Psoas muscle (tissue), 7 donors: ENCODE measurements at regions not wholly inside any gene's neighbourhood (a gene's known extent, or its start where the extent isn't known, plus 50 kb on each side); places are given as distances from the start of the nearest gene placed in this dataset.

Source experiments
- ATAC-seq, 4 donors: fragments of 200-7000 bp; cut with Tn5 transposase; one replicate each; pipeline ENCODE4 v1.9.1; 2020; ENCODE audit warnings: moderate library complexity in 3 of 4, mild to moderate bottlenecking in 2 of 4
- DNase-seq, 2 donors: peaks; one replicate each; pipeline ENCODE4 v3.0.0-alpha.2; 2020
- H3K27ac ChIP-seq: fragments of 200-600 bp; one replicate; pipeline ENCODE4 v1.8.0; 2022
- H3K27me3 ChIP-seq, 3 donors: fragments of 200-600 bp in 1 of 3; one replicate each; pipeline versions ENCODE4 v1.6.1 to v1.8.0; 2013 to 2022; ENCODE audit warnings: low read length in 2 of 3, mild to moderate bottlenecking in 2 of 3, moderate library complexity in 1 of 3; ENCODE audit not compliant: insufficient read depth in 3 of 3
- H3K36me3 ChIP-seq, 2 donors: fragments of 200-600 bp in 1 of 2; one replicate each; pipeline versions ENCODE4 v1.6.1 to v1.8.0; 2013 to 2022; ENCODE audit warnings: low read depth in 1 of 2, mild to moderate bottlenecking in 1 of 2, moderate library complexity in 1 of 2; ENCODE audit not compliant: insufficient read depth in 1 of 2
- H3K4me1 ChIP-seq: fragments of 200-600 bp; one replicate; pipeline ENCODE4 v1.8.0; 2022
- H3K4me3 ChIP-seq: fragments of 200-600 bp; one replicate; pipeline ENCODE4 v1.8.0; 2022; ENCODE audit warnings: mild to moderate bottlenecking
- H3K9me3 ChIP-seq: fragments of 200-600 bp; one replicate; pipeline ENCODE4 v1.8.0; 2022
- CTCF ChIP-seq: fragments of 200-600 bp; IDR thresholded peaks from one replicate; pipeline ENCODE4 v1.8.0; 2022; ENCODE audit warnings: antibody characterized with exemption
- WGBS, 3 donors: extraction: QIAGEN DNeasy Blood & Tissue Kit; methylation state at CpG; one replicate each; pipeline versions ENCODE4 v1.1.6 to v1.1.7; 2013; 5-methylcytosine and 5-hydroxymethylcytosine counted together
- intact Hi-C, 2 donors: fragments of 100-400 bp; cut with DNase I; formaldehyde crosslinking; loops; one replicate each; pipeline versions ENCODE4 v1.11.0 to v1.14.2; 2022
- donor health status: healthy with polysubstance abuse.
- donor health status: DM: no; HTN: no; CAD: no; lungs with moderate emphysema.
- donor health status: Bipolar disorder and iron deficiency.
- donor health status: healthy.
- donor health status: DM: yes; HTN: yes; CAD: no.
- donor health status: DM: no; HTN: no; CAD: no.
- donor health status: DM: yes; HTN: yes; CAD: no.

- Histone ChIP-seq H3K27me3 (no peaks in the 10 kb centered on the region), H3K36me3 (no peaks in the 10 kb centered on the region), H3K4me3 (no peak overlapping the region), H3K27ac (no peak overlapping the region), H3K4me1 (no peaks in the 10 kb centered on the region), H3K9me3 (no peaks in the 10 kb centered on the region)
- WGBS, 3 donors: 60 to 64% (median 60%) methylated on average over 4 of the region's 4 CpGs
- no peak for TF ChIP-seq CTCF
- ATAC-seq: no peak
- intact Hi-C loops: no loop called here
- DNase-seq: no peak
Observed at GRCh38 chr3:81968658-81969057, 207.2 kb upstream of the GBE1 start.

GRCh38 chr3:81967393-81967792 lies 205.9 kb upstream of the GBE1 start:
- Histone ChIP-seq H3K9me3 (no peaks in the 10 kb centered on the region), H3K4me3 (no peak overlapping the region), H3K4me1 (no peaks in the 10 kb centered on the region), H3K36me3 (no peaks in the 10 kb centered on the region), H3K27me3 (no peaks in the 10 kb centered on the region), H3K27ac (no peak overlapping the region)
- ATAC-seq (no peak), DNase-seq (no peak)
- intact Hi-C loops: no loop called here
- no peak for TF ChIP-seq CTCF

GRCh38 chr3:81965696-81966095 lies 204.3 kb upstream of the GBE1 start:
- Histone ChIP-seq H3K36me3 (no peaks in the 10 kb centered on the region), H3K27ac (no peak overlapping the region), H3K4me1 (no peaks in the 10 kb centered on the region), H3K27me3 (no peaks in the 10 kb centered on the region), H3K4me3 (no peak overlapping the region), H3K9me3 (no peaks in the 10 kb centered on the region)
- ATAC-seq: no peak
- intact Hi-C loops: no loop called here
- DNase-seq: no peak
- no peak for TF ChIP-seq CTCF
- WGBS, 3 donors: 53 to 64% (median 55%) methylated on average over 2 of the region's 2 CpGs

- Histone ChIP-seq H3K36me3 (no peaks in the 10 kb centered on the region), H3K9me3 (no peaks in the 10 kb centered on the region), H3K27ac (no peak overlapping the region), H3K4me1 (no peaks in the 10 kb centered on the region), H3K27me3 (no peaks in the 10 kb centered on the region), H3K4me3 (no peak overlapping the region)
- ATAC-seq: no peak
- DNase-seq: no peak
- TF ChIP-seq CTCF: no peak
- WGBS, 3 donors: 98 to 100% (median 98%) methylated on average over 2 of the region's 2 CpGs
- intact Hi-C loops: no loop called here
Observed at GRCh38 chr3:81962396-81962795, 201.0 kb upstream of the GBE1 start.

- Histone ChIP-seq H3K27me3 (no peaks in the 10 kb centered on the region), H3K27ac (no peak overlapping the region), H3K4me1 (no peaks in the 10 kb centered on the region), H3K4me3 (no peak overlapping the region), H3K36me3 (no peaks in the 10 kb centered on the region), H3K9me3 (no peaks in the 10 kb centered on the region)
- TF ChIP-seq CTCF: no peak
- no peak for ATAC-seq
- no peak for DNase-seq
- intact Hi-C loops: no loop called here
- WGBS, 3 donors: 56 to 61% (median 59%) methylated on average over 2 of the region's 2 CpGs
Observed at GRCh38 chr3:81958972-81959640, 197.7 kb upstream of the GBE1 start.
